ENCODE measurements at regions not wholly inside any gene's neighbourhood (a gene's known extent, or its start where the extent isn't known, plus 50 kb on each side); places are given as distances from the start of the nearest gene placed in this dataset.
"Not testable (repeated sequence)": the region's sequence is repeated elsewhere in the genome, so short reads cannot be mapped to it uniquely, and the experiment has no call there.

DNA sequence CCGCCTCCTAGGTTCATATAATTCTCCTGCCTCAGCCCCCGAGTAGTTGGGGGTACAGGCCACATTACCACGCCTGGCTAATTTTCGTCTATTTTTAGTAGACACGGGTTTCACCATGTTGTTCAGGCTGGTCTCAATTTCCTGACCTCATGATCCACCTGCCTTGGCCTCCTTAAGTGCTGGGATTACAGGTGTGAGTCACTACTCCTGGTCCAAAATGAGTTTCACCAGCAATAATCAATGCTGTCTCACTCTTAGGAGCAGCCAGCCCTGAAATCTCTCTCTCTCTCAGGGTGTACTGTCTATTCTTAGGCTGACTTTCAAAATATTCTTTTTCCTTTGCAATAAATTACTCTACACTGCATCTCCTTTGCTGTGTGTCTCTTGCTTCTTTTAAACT, 177.5 kb upstream of the HSFY2 start:
- H3K9ac ChIP-seq: no peak overlapping the region
- no peaks in the 10 kb centered on the region for H3K27me3 ChIP-seq (ENCODE audit: control insufficient read depth, insufficient read depth, low read length)
- no peak overlapping the region for H3K4me2 ChIP-seq (ENCODE audit: low read length)
- no peaks in the 10 kb centered on the region for H3K36me3 ChIP-seq (ENCODE audit: control insufficient read depth, insufficient read depth, low read length)
- H3K4me1 ChIP-seq: no peaks in the 10 kb centered on the region
- H3K9me3 ChIP-seq (ENCODE audit: control insufficient read depth, low read length): no peaks in the 10 kb centered on the region
- no peaks in the 10 kb centered on the region for H3K79me2 ChIP-seq
- TF ChIP-seq, protein P1, sequence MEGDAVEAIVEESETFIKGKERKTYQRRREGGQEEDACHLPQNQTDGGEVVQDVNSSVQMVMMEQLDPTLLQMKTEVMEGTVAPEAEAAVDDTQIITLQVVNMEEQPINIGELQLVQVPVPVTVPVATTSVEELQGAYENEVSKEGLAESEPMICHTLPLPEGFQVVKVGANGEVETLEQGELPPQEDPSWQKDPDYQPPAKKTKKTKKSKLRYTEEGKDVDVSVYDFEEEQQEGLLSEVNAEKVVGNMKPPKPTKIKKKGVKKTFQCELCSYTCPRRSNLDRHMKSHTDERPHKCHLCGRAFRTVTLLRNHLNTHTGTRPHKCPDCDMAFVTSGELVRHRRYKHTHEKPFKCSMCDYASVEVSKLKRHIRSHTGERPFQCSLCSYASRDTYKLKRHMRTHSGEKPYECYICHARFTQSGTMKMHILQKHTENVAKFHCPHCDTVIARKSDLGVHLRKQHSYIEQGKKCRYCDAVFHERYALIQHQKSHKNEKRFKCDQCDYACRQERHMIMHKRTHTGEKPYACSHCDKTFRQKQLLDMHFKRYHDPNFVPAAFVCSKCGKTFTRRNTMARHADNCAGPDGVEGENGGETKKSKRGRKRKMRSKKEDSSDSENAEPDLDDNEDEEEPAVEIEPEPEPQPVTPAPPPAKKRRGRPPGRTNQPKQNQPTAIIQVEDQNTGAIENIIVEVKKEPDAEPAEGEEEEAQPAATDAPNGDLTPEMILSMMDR (IDR thresholded peaks at IDR 0.05): no peak
- H3K4me3 ChIP-seq (ENCODE audit: low read depth, low read length): no peak overlapping the region
- no peak overlapping the region for H3K27ac ChIP-seq
- H2AFZ ChIP-seq: no peak overlapping the region

DNA sequence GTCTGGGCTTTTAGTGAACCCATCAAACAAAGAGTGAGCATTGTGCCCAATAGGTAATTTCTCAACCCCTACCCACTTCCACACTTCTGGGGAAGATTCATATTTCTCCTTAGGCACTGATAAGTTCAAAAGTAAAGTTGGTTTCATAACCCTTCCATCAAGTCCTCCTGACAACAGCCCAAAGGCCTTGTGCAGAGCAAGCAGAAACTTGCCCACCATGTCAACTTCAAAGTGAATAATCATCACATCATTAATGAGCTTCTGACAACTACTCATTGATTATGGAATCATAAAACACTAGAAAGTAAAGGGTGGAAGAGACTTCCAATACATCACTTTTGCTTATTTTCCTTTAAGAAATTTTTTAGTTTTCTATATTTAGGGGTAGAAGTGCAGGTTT, 163.3 kb upstream of the HSFY2 start:
- Histone ChIP-seq H2AFZ (no peak overlapping the region), H3K4me3 (ENCODE audit: low read depth, low read length) (no peak overlapping the region), H3K9ac (no peak overlapping the region), H3K27me3 (ENCODE audit: control insufficient read depth, insufficient read depth, low read length) (no peaks in the 10 kb centered on the region), H3K27ac (no peak overlapping the region), H3K4me1 (no peaks in the 10 kb centered on the region), H3K9me3 (ENCODE audit: control insufficient read depth, low read length) (no peaks in the 10 kb centered on the region), H3K79me2 (no peaks in the 10 kb centered on the region), H3K4me2 (ENCODE audit: low read length) (no peak overlapping the region), H3K36me3 (ENCODE audit: control insufficient read depth, insufficient read depth, low read length) (no peaks in the 10 kb centered on the region)
- TF ChIP-seq, protein P1 (IDR thresholded peaks at IDR 0.05): no peak

DNA sequence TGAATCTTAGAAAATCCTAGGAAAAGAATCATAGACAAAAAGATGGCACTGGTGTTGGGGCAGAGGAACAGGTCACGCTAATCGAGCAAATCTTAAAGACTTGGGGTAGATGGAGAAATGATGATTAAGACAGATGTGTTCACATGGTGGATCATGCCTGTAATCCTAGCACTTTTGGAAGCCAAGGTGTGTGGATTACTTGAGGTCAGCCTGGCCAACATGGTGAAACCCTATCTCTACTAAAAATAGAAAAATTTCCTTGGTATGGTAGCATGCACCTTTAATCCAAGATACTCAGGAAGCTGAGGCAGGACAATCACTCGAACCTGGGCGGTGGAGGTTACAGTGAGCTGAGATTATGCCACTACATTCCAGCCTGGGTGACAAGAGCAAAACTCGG, 145.7 kb upstream of the HSFY2 start:
- Histone ChIP-seq H3K36me3 (ENCODE audit: control insufficient read depth, insufficient read depth, low read length) (no peaks in the 10 kb centered on the region), H2AFZ (no peak overlapping the region), H3K4me1 (no peaks in the 10 kb centered on the region), H3K4me3 (ENCODE audit: low read depth, low read length) (no peak overlapping the region), H3K9me3 (ENCODE audit: control insufficient read depth, low read length) (no peaks in the 10 kb centered on the region), H3K27me3 (ENCODE audit: control insufficient read depth, insufficient read depth, low read length) (no peaks in the 10 kb centered on the region), H3K9ac (no peak overlapping the region), H3K4me2 (ENCODE audit: low read length) (no peak overlapping the region), H3K27ac (no peak overlapping the region), H3K79me2 (no peaks in the 10 kb centered on the region)
- TF ChIP-seq, protein P1 (IDR thresholded peaks at IDR 0.05): no peak

DNA sequence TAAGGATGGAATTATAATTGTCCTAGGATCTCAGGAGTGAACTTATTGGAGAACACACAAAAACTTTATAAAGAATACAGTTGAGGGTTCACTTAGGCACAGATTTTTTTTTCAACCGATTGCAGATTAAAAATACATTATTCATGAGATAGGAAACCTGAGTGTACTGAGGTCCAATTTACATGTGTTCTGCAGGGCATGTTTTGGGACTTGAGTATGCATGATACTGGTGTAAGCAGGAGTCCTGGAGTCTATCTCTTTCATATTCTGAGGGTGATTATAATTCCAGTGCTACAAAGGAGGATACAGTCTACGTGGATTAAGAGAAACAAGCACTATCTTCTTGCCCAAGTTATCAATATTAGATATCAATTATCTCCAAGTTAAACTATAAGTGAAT, 139.3 kb upstream of the HSFY2 start:
- no peaks in the 10 kb centered on the region for H3K9me3 ChIP-seq (ENCODE audit: control insufficient read depth, low read length)
- no peaks in the 10 kb centered on the region for H3K4me1 ChIP-seq
- H3K27me3 ChIP-seq (ENCODE audit: control insufficient read depth, insufficient read depth, low read length): no peaks in the 10 kb centered on the region
- TF ChIP-seq, protein P1 (IDR thresholded peaks at IDR 0.05): no peak
- H3K36me3 ChIP-seq (ENCODE audit: control insufficient read depth, insufficient read depth, low read length): no peaks in the 10 kb centered on the region
- no peak overlapping the region for H3K4me2 ChIP-seq (ENCODE audit: low read length)
- H3K9ac ChIP-seq: no peak overlapping the region
- no peak overlapping the region for H3K4me3 ChIP-seq (ENCODE audit: low read depth, low read length)
- no peaks in the 10 kb centered on the region for H3K79me2 ChIP-seq
- H2AFZ ChIP-seq: no peak overlapping the region
- no peak overlapping the region for H3K27ac ChIP-seq

DNA sequence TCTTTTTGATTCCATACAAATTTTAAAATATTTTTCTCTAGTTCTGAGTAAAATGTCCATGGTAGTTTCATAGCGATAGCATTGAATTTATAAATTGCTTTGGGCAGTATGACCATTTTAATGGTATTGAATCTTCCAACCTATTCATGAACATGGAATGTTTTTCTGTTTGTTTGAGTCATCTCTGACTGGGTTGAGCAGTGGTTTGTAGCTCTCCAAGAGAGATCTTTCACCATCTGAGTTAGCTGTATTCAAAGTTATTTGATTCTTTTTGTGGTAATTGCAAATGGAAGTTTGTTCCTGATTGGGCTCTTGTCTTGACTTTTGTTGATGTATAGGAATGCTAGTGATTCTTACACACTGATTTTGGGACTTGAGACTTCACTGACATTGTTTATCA, 136.3 kb upstream of the HSFY2 start:
- Histone ChIP-seq H3K4me2 (ENCODE audit: low read length) (no peak overlapping the region), H3K9ac (no peak overlapping the region), H3K79me2 (no peaks in the 10 kb centered on the region), H3K27me3 (ENCODE audit: control insufficient read depth, insufficient read depth, low read length) (no peaks in the 10 kb centered on the region), H3K27ac (no peak overlapping the region), H3K36me3 (ENCODE audit: control insufficient read depth, insufficient read depth, low read length) (no peaks in the 10 kb centered on the region), H3K9me3 (ENCODE audit: control insufficient read depth, low read length) (no peaks in the 10 kb centered on the region), H3K4me3 (ENCODE audit: low read depth, low read length) (no peak overlapping the region), H2AFZ (no peak overlapping the region), H3K4me1 (no peaks in the 10 kb centered on the region)
- TF ChIP-seq, protein P1 (IDR thresholded peaks at IDR 0.05): no peak

DNA sequence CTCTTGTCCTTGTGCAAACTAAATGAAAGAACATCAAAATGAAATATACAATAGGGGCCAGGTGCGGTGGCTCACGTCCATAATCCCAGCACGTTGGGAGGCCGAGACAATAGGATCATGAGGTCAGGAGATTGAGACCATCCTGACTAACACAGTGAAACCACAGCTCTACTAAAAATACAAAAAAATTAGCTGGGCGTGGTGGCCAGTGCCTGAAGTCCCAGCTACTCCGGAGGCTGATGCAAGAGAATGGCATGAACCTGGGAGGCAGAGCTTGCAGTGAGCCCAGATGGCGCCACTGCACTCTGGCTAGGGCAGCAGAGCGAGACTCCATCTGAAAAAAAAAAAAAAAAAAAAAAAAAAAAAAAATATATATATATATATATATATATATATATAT, 132.7 kb upstream of the HSFY2 start:
- not testable (repeated sequence) for H3K9ac ChIP-seq; H3K4me2 ChIP-seq (ENCODE audit: low read length); H2AFZ ChIP-seq; H3K36me3 ChIP-seq (ENCODE audit: control insufficient read depth, insufficient read depth, low read length); H3K27ac ChIP-seq; H3K27me3 ChIP-seq (ENCODE audit: control insufficient read depth, insufficient read depth, low read length); H3K9me3 ChIP-seq (ENCODE audit: control insufficient read depth, low read length); H3K79me2 ChIP-seq; H3K4me3 ChIP-seq (ENCODE audit: low read depth, low read length); H3K4me1 ChIP-seq

All from parathyroid adenoma (tissue), 2 donors.